Cerebellar cortex (tissue), 1 donor: ENCODE measurements at regions not wholly inside any gene's neighbourhood (a gene's known extent, or its start where the extent isn't known, plus 50 kb on each side); places are given as distances from the start of the nearest gene placed in this dataset.
"Not testable (repeated sequence)": the region's sequence is repeated elsewhere in the genome, so short reads cannot be mapped to it uniquely, and the experiment has no call there.

Experiments
- DNase-seq: peaks from one replicate; pipeline ENCODE4 v3.0.0-alpha.2; 2015; ENCODE audit warnings: low spot score

DNA sequence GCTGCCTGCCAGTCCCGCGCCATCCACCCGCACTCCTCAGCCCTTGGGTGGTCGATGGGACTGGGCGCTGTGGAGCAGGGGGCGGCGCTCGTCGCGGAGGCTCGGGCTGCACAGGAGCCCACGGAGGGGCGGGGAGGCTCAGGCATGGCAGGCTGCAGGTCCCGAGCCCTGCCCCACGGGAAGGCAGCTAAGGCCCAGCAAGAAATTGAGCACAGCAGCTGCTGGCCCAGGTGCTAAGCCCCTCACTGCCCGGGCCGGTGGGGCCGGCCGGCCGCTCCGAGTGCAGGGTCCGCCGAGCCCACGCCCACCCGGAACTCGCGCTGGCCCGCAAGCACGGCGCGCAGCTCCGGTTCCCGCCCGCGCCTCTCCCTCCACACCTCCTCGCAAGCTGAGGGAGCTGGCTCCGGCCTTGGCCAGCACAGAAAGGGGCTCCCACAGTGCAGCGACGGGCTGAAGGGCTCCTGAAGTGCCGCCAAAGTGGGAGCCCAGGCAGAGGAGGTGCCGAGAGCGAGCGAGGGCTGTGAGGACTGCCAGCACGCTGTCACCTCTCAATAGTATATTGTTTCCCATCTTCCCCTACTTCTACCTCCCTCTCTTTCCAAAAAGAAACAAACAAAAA, 219.6 kb downstream of the BAMBI start:
- not testable (repeated sequence) for DNase-seq

- DNase-seq: no peak
Measured at GRCh38 chr10:28897617-28898464, 220.5 kb downstream of the BAMBI start.

DNA sequence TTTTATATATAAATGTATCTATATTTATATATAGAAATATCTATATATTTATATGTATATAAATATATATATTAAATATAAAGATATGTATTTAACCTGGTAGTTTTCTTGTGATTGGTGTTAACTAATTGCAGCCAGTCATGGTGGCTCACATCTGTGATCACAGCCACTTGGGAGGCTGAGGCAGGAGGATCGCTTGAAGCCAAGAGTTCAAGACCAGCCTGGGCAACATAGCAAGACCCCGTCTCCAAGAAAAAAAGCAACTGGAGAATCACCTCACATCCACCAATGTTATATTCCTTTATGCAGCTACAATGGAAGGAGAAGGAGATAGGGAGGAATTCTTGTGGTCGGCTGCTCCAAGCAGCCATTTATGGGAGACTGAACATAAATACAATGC, 224.9 kb downstream of the BAMBI start:
- DNase-seq: no peak

DNA sequence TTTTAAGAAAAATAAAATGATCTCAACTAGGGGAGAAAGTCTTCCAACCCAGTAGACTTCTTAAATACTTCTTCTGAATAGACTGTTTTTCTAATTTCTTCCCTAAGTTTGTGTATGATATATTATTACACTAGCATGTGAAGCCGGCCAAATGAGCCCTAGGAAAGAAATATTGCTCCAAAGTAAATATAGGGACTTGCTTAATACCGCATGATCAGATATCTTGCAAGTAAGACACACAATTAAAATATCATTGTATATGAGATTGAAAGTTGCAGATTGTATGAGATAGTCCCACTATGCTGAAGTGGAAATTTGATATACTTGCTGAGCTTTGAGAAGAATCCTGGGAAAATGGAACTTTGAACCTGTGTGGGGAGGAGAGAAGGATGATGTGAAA, 225.7 kb downstream of the BAMBI start:
- DNase-seq: no peak

- DNase-seq: no peak
Measured at GRCh38 chr10:28903736-28904135, 226.4 kb downstream of the BAMBI start.

DNA sequence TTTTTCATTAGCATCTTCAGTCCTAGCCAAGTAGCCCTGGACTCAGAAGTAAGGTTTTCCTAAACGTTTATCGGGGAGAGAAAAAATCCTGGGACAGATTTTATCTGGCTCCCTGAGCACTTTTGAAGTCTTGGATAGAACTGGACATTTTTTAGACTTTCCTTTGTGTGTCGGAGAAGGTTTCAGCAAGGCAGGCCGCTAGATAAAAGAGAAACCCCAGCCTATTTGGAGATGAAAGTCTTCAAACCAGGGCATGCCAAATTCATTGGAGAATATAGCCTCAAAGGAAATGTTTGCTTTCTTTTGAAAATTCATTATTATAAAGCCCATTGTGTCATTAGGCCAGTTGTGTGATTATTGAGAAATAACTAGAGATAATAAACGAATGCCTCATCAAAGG, 228.1 kb downstream of the BAMBI start:
- no peak for DNase-seq

- no peak for DNase-seq
Measured at GRCh38 chr10:28906011-28906411, 228.7 kb downstream of the BAMBI start.

GRCh38 chr10:28906415-28906814, 229.1 kb downstream of the BAMBI start:
- DNase-seq: no peak

GRCh38 chr10:28906934-28907333, 229.6 kb downstream of the BAMBI start:
- DNase-seq: no peak

- no peak for DNase-seq
Measured at GRCh38 chr10:28909875-28910274, 232.6 kb downstream of the BAMBI start.

DNA sequence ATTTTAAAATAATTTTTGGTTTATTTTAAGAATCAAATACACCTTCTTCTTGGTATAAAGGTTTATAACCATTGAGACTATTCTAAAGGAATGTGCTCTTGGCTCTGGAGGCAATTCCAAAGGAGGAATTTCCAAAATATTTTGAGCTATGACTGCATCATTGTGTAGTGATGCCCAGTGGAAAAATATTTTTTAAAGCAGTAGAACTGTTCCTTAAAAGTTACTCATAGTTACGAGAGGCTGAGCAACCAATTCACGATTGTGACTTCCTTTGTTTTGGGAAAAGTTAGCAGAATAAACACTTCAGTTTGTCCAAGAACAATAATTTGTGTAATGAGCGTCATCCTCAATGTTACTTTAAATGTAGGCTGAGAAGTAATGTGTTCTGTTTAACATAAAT, 233.6 kb downstream of the BAMBI start:
- no peak for DNase-seq

GRCh38 chr10:28911511-28911910, 234.2 kb downstream of the BAMBI start:
- not testable (repeated sequence) for DNase-seq

GRCh38 chr10:28912017-28912783, 234.9 kb downstream of the BAMBI start:
- DNase-seq: no peak

- no peak for DNase-seq
Measured at GRCh38 chr10:28913436-28914237, 236.3 kb downstream of the BAMBI start.

GRCh38 chr10:28914701-28915100, 237.4 kb downstream of the BAMBI start:
- DNase-seq: no peak

DNA sequence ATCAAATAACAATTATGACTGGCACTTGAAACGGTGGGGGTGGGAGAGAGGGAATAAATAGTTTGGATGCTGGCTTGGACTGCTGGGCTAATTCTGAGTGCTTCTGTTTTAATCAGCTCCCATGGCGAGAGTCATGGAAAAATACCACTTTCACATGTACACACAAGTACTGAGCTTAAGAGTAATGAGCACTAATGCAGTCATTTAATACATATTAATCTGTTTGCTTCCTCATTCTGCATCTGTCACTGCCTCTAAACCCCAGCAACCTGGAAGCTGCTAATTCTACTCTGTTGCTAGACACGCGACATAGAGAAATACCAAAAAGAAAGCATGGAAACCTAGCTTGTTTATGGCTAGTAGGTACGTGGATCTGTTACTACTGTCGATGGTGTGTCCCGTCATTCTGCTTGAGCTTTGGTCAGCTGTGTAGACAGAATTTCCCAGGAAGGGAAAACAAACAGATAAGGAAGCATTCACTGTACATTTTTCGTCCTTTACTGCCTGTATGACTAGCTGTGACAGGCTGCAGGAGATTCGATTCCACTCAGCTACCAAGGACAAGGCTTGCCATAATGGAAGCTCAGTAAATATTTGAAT, 238.8 kb downstream of the BAMBI start:
- no peak for DNase-seq

DNA sequence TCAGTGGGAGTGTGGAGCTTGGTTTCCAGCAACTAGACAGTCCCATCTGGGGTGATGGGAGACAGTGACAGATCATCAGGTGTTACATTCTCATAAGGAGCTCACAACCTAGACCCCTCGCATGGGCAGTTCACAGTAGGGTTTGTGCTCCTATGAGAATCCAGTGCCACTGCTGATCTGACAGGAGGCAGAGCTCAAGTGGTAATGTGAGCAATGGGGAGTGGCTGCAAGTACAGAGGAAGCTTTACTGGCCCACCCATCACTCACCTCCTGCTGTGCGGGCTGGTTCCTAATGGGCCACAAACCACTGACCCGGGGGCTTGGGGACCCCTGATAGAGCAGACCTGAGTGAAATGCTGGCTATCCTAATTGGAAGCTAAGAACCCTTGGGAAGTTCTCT, 242.8 kb downstream of the BAMBI start:
- DNase-seq: no peak

GRCh38 chr10:28922127-28922526, 244.8 kb downstream of the BAMBI start:
- no peak for DNase-seq

DNA sequence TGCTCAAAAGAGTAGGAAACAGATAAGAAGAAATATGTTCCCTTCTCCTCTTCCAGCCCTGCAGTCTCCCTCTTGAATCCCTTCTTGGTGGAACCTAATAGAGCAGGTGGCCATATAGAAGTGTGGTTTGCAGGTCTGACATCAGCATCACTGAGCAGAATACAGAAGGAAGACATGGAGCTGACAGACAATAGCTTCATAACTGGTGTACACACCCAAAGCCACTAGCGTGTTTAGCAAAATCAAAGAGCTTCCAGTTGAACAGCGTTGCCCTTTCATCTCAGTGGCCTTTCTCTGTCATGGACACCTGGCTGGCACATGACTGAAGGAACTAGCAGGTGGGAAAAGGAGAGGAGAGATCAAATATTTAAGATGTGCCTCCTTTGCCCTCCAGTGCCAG, 245.5 kb downstream of the BAMBI start:
- no peak for DNase-seq

DNA sequence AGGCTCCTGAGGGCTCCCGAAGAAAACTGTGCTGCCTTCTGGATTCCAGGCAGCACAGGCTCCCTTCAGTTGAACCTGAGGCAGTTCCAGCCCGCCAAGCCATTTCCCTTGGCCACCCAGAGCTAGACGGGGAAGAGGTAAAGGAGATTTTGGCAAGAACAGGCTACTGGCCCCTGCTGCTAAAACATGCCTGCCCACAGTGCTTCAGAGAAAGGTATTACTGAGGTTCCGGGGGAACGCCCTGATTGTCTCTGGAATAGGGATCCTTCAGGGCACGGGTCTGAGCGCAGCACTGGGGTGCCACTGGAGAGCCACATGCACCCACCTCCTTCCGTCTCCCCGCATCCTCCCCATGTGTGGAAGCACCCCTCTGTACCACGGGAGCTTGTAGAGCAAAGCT, 247.4 kb downstream of the BAMBI start:
- no peak for DNase-seq

GRCh38 chr10:28925121-28925663, 247.9 kb downstream of the BAMBI start:
- no peak for DNase-seq
